Endothelial cell of umbilical vein (primary cell): ENCODE measurements at regions not wholly inside any gene's neighbourhood (a gene's known extent, or its start where the extent isn't known, plus 50 kb on each side); places are given as distances from the start of the nearest gene placed in this dataset.

Experiments
- BruUV-seq: library from RNA; stranded (reverse); fragments of 400-500 nt; replicated peaks from 2 replicates; lab custom pipeline; 2021; lab: Mats Ljungman, UMichigan
- CTCF ChIA-PET: fragments of 300-600, 350-600 bp; sonication (Branson Sonifier 250); formaldehyde crosslinking; loops from one replicate; lab custom pipeline; 2021; ENCODE audit warnings: antibody characterized with exemption, inconsistent platforms; lab: Charles Lee
- POLR2A ChIA-PET: fragments of 300-600, 350-600 bp; sonication (Branson Sonifier 250); formaldehyde crosslinking; loops from one replicate; lab custom pipeline; 2021; ENCODE audit warnings: antibody characterized with exemption, inconsistent platforms; lab: Charles Lee
- DNase-seq: peaks from one replicate; pipeline ENCODE4 v3.0.0-alpha.2; 2011; ENCODE audit warnings: low read depth, low spot score
- FAIRE-seq: peaks from 2 replicates; lab custom pipeline; 2011; peaks lifted over from hg19 to GRCh38; lab: Jason Lieb, UNC
- H2AFZ ChIP-seq: 2 replicates; pipeline ENCODE4 v1.6.0; 2012; ENCODE audit warnings: low read depth, low read length, control low read depth, inconsistent platforms
- H3K27ac ChIP-seq: 2 replicates; pipeline ENCODE4 v1.5.1; 2011; ENCODE audit warnings: low read depth, mild to moderate bottlenecking, control low read depth, low read length, moderate library complexity; ENCODE audit not compliant: insufficient read depth
- H3K27me3 ChIP-seq, 2 experiments: 2 replicates each; pipeline versions ENCODE4 v1.6.0 to v1.6.1; 2011; ENCODE audit warnings: low read length in 2 of 2, mixed read lengths in 1 of 2; ENCODE audit not compliant: control insufficient read depth in 2 of 2, insufficient read depth in 2 of 2
- H3K36me3 ChIP-seq, 2 experiments: 2 replicates in 1 of 2; 3 replicates in 1 of 2; pipeline ENCODE4 v1.5.1; 2011; ENCODE audit warnings: low read length in 2 of 2, mild to moderate bottlenecking in 1 of 2, moderate library complexity in 1 of 2; ENCODE audit not compliant: control insufficient read depth in 2 of 2, insufficient read depth in 2 of 2; ENCODE audit errors: extremely low read depth in 1 of 2
- H3K4me1 ChIP-seq: 3 replicates; pipeline ENCODE4 v1.5.1; 2011; ENCODE audit warnings: mild to moderate bottlenecking, low read length; ENCODE audit not compliant: control insufficient read depth, insufficient read depth; ENCODE audit errors: extremely low read depth
- H3K4me2 ChIP-seq: 2 replicates; pipeline ENCODE4 v1.6.1; 2011; ENCODE audit warnings: low read length, control low read depth, mixed read lengths; ENCODE audit not compliant: insufficient read depth
- H3K4me3 ChIP-seq, 3 experiments: fragments of 200-600 bp in 1 of 3; sonication (generic), shearing (Covaris generic) in 1 of 3; replicated peaks in 1 of 3; 2 replicates each; pipeline ENCODE4 v1.5.1; 2011 to 2016; ENCODE audit warnings: control low read depth in 3 of 3, low read length in 3 of 3, mild to moderate bottlenecking in 2 of 3, inconsistent platforms in 1 of 3, low read depth in 1 of 3, moderate library complexity in 1 of 3; ENCODE audit not compliant: insufficient read depth in 1 of 3
- H3K79me2 ChIP-seq: 2 replicates; pipeline ENCODE4 v1.6.0; 2012; ENCODE audit warnings: low read length, inconsistent platforms; ENCODE audit not compliant: control insufficient read depth, insufficient read depth
- H3K9ac ChIP-seq: replicated peaks from 2 replicates; pipeline ENCODE3; 2011; ENCODE audit warnings: low read length, control low read depth; ENCODE audit not compliant: insufficient read depth; ENCODE audit errors: extremely low read depth
- H3K9me1 ChIP-seq: replicated peaks from 3 replicates; pipeline ENCODE4 v1.6.0; 2011; ENCODE audit warnings: mild to moderate bottlenecking, low read length; ENCODE audit not compliant: control insufficient read depth, insufficient read depth; ENCODE audit errors: extremely low read depth
- H3K9me3 ChIP-seq: replicated peaks from 2 replicates; pipeline ENCODE4 v1.5.1; 2012; ENCODE audit warnings: low read length, inconsistent platforms; ENCODE audit not compliant: control insufficient read depth, insufficient read depth
- H4K20me1 ChIP-seq: replicated peaks from 2 replicates; pipeline ENCODE3; 2011; ENCODE audit warnings: mild to moderate bottlenecking, low read length; ENCODE audit not compliant: control insufficient read depth, insufficient read depth; ENCODE audit errors: extremely low read depth
- FOS ChIP-seq: IDR thresholded peaks from 2 replicates; pipeline ENCODE4 v1.6.1; 2011; ENCODE audit warnings: mild to moderate bottlenecking, low read length, moderate library complexity, borderline replicate concordance; ENCODE audit not compliant: insufficient read depth
- JUN ChIP-seq: IDR thresholded peaks from 2 replicates; pipeline ENCODE4 v1.6.1; 2011; ENCODE audit warnings: borderline replicate concordance, low read depth; ENCODE audit not compliant: insufficient read length, insufficient read depth
- POLR2AphosphoS5 ChIP-seq: IDR thresholded peaks from 2 replicates; pipeline ENCODE4 v1.6.1; 2012; ENCODE audit warnings: low read depth, mild to moderate bottlenecking, control low read depth, low read length, moderate library complexity; ENCODE audit not compliant: insufficient read depth
- dilution Hi-C: fragments of 300-500 bp; cut with MboI; formaldehyde crosslinking; loops from one replicate; pipeline ENCODE4 v1.15.0; 2019; ENCODE audit warnings: low sequenced_read_pairs; ENCODE audit not compliant: extremely low pct_ligation_motif_present
- intact Hi-C: fragments of 100-400 bp; cut with micrococcal nuclease; formaldehyde crosslinking; loops from one replicate; pipeline ENCODE4 v1.10.0; 2022
- TF ChIP-seq, protein P1 (sequence below), 2 donors: IDR thresholded peaks; 1 replicate in 1 of 2; 2 replicates in 1 of 2; pipeline ENCODE4 v1.5.1; 2011; ENCODE audit warnings: low read length in 2 of 2, mild to moderate bottlenecking in 2 of 2, moderate library complexity in 2 of 2, control low read depth in 1 of 2, inconsistent platforms in 1 of 2, low read depth in 1 of 2; ENCODE audit not compliant: insufficient read depth in 1 of 2; ENCODE audit errors: extremely low read depth in 1 of 2

DNA sequence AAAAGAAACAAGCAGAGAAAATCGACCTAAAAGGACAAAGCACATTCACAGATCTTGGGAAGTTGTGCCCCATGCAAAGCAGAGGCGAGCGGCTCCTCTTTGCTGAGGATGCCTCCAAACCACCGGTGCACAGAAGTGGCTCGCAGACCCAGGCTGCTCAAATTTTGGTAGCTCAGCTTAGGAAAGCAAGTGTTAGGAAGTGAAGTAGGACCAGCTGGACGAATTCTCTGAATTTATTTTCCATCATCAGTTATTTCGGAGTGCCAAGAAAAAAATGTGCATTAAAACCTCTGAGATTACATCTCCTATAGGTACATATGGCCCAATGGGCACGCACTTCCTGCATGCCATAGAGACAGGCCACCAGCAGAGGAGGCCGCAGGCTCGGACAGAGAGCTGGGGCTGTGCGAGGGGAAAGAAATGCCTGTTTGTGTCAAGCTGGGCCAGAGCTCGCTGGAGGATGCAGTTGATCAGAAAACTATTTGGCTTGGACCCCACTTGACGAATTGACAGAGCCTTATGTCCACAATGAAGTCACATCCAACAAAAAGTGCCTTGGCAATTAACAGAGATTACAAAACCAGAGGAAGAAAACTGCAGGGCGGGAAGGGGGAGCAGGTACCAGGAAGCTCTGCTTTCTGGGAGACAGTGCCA, 122.3 kb upstream of the LYZL2 start:
- H3K4me2 ChIP-seq = no peak overlapping the region
- no peak overlapping the region for H3K27ac ChIP-seq
- H3K9ac ChIP-seq = no peak overlapping the region
- DNase-seq (peak; percentile 76), FAIRE-seq (peak; percentile 91)
- peak overlapping the region; percentile 49 for H2AFZ ChIP-seq
- no peaks in the 10 kb centered on the region for H3K9me3 ChIP-seq
- no peaks in the 10 kb centered on the region for H3K27me3 ChIP-seq
- no TSS peak for BruUV-seq
- H3K9me1 ChIP-seq = no peaks in the 10 kb centered on the region
- CTCF ChIA-PET = interaction anchor here (0.6 to 3.1 kb wide), 49 partner anchors 9 to 1459 kb away, joined by 3 to 22 read pairs (median 4); partner anchors contain the start of genes ZEB1 and ZNF438
- H3K36me3 ChIP-seq = no peaks in the 10 kb centered on the region
- H3K4me1 ChIP-seq = peaks cover 5% of the 10 kb centered on the region
- dilution Hi-C loops (no loop called here), intact Hi-C loops (no loop called here)
- H3K4me3 ChIP-seq = no peak overlapping the region
- POLR2A ChIA-PET = no interaction called here
- H4K20me1 ChIP-seq = no peaks in the 10 kb centered on the region
- TF ChIP-seq, protein P1, sequence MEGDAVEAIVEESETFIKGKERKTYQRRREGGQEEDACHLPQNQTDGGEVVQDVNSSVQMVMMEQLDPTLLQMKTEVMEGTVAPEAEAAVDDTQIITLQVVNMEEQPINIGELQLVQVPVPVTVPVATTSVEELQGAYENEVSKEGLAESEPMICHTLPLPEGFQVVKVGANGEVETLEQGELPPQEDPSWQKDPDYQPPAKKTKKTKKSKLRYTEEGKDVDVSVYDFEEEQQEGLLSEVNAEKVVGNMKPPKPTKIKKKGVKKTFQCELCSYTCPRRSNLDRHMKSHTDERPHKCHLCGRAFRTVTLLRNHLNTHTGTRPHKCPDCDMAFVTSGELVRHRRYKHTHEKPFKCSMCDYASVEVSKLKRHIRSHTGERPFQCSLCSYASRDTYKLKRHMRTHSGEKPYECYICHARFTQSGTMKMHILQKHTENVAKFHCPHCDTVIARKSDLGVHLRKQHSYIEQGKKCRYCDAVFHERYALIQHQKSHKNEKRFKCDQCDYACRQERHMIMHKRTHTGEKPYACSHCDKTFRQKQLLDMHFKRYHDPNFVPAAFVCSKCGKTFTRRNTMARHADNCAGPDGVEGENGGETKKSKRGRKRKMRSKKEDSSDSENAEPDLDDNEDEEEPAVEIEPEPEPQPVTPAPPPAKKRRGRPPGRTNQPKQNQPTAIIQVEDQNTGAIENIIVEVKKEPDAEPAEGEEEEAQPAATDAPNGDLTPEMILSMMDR (IDR thresholded peaks at IDR 0.05; ENCODE audit: extremely low read depth in 1 of 2, insufficient read depth in 1 of 2, low read depth in 1 of 2, low read length in 2 of 2) = peak; percentile 90 to 98
- peak; percentile 26 for TF ChIP-seq POLR2AphosphoS5
- no peak for TF ChIP-seq FOS
- TF ChIP-seq JUN = no peak
- no peaks in the 10 kb centered on the region for H3K79me2 ChIP-seq
